ENCODE measurements at regions not wholly inside any gene's neighbourhood (a gene's known extent, or its start where the extent isn't known, plus 50 kb on each side); places are given as distances from the start of the nearest gene placed in this dataset.

DNA sequence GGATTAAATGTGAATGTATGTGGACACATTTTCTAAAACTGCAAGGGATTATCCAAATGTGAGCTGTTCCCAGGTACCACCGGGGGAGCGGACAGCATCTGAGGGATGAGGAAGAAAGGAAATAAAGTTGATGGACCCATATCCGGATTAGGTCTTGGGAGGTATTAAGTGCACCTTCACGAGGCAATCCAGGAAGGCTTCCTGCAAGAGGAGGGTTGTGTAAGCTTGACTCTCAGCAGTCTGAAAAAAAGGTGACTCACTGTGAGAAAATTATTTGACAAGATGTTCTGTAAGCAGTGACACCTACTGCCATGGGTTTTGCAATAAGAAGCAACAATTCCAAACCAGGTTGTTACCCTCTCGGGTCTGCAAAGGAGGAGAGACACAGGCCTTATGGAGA, 55.0 kb upstream of the LRFN2 start:
- Histone ChIP-seq H3K4me3 (replicated peaks; ENCODE audit: low read depth, low read length) (no peak overlapping the region), H3K27me3 (replicated peaks; ENCODE audit: control insufficient read depth, insufficient read depth, low read length) (no peaks in the 10 kb centered on the region; the same call in 1 of the 2 replicates), H3K36me3 (ENCODE audit: control insufficient read depth, insufficient read depth, low read length) (no peaks in the 10 kb centered on the region)
- no peak for DNase-seq (ENCODE audit: extremely low read depth, insufficient read length)
- TF ChIP-seq, protein P1, sequence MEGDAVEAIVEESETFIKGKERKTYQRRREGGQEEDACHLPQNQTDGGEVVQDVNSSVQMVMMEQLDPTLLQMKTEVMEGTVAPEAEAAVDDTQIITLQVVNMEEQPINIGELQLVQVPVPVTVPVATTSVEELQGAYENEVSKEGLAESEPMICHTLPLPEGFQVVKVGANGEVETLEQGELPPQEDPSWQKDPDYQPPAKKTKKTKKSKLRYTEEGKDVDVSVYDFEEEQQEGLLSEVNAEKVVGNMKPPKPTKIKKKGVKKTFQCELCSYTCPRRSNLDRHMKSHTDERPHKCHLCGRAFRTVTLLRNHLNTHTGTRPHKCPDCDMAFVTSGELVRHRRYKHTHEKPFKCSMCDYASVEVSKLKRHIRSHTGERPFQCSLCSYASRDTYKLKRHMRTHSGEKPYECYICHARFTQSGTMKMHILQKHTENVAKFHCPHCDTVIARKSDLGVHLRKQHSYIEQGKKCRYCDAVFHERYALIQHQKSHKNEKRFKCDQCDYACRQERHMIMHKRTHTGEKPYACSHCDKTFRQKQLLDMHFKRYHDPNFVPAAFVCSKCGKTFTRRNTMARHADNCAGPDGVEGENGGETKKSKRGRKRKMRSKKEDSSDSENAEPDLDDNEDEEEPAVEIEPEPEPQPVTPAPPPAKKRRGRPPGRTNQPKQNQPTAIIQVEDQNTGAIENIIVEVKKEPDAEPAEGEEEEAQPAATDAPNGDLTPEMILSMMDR (IDR thresholded peaks at IDR 0.05; ENCODE audit: insufficient read depth, low read length, poor library complexity, severe bottlenecking), result no peak

DNA sequence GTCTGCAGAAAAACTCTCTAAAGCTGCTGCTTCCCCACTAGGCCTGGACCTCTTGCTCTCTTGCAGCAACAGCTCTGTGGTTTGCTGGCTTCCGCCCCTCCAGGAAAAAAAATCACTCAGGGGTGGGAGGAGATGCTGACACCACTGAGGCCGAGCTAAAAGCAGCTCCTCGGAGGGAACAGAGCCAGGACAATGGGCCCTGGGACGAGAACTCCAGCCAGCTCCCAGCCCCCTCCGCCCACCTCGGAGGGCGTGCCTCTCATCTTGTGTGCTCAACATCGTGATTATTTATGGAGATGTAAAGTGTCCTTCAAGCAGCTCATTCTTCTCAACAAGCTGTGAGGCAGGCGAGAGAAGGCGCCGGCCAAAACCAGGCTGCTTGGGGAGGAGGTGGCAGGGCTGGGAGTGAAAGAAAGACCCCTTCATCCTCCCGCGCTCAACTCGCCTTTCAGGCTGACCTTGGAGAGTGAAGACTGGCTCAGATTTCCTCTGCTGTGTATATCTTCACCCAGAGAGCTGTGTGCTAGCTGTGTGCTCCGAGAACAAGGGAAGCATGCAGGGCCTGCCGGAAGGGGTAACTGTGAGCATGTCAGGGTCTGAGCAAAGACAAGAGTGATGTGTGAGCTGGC, 53.5 kb upstream of the LRFN2 start:
- TF ChIP-seq, protein P1 (IDR thresholded peaks at IDR 0.05; ENCODE audit: insufficient read depth, low read length, poor library complexity, severe bottlenecking), result no peak

More for the DNA sequence above, 53.5 kb upstream of the LRFN2 start:
- Histone ChIP-seq H3K36me3 (ENCODE audit: control insufficient read depth, insufficient read depth, low read length) (no peaks in the 10 kb centered on the region), H3K4me3 (replicated peaks; ENCODE audit: low read depth, low read length) (no peak overlapping the region), H3K27me3 (replicated peaks; ENCODE audit: control insufficient read depth, insufficient read depth, low read length) (no peaks in the 10 kb centered on the region; the same call in 1 of the 2 replicates)
- no peak for DNase-seq (ENCODE audit: extremely low read depth, insufficient read length)

Measured in GM06990 (cell line).